ENCODE measurements at regions not wholly inside any gene's neighbourhood (a gene's known extent, or its start where the extent isn't known, plus 50 kb on each side); places are given as distances from the start of the nearest gene placed in this dataset.
"Not testable (repeated sequence)": the region's sequence is repeated elsewhere in the genome, so short reads cannot be mapped to it uniquely, and the experiment has no call there.

- DNase-seq (ENCODE audit: extremely low read depth, low read depth, low spot score), result no peak
These were observed 251.6 kb downstream of the RPLP1 start for GRCh38 chr15:69704229-69704628.

- no peak for DNase-seq (ENCODE audit: extremely low read depth, low read depth, low spot score)
These were observed 252.1 kb downstream of the RPLP1 start for GRCh38 chr15:69704700-69705099.

- DNase-seq (ENCODE audit: extremely low read depth, low read depth, low spot score), result no peak
These were observed 253.9 kb downstream of the RPLP1 start for GRCh38 chr15:69706353-69707097.

GRCh38 chr15:69707241-69707640, 254.6 kb downstream of the RPLP1 start:
- DNase-seq (ENCODE audit: extremely low read depth, low read depth, low spot score), result not testable (repeated sequence)

GRCh38 chr15:69708436-69709122, 256.0 kb downstream of the RPLP1 start:
- DNase-seq (ENCODE audit: extremely low read depth, low read depth, low spot score), result not testable (repeated sequence)

- DNase-seq (ENCODE audit: extremely low read depth, low read depth, low spot score), result no peak
These were observed 260.4 kb downstream of the RPLP1 start for GRCh38 chr15:69712991-69713390.

GRCh38 chr15:69713726-69714559, 261.3 kb downstream of the RPLP1 start:
- no peak for DNase-seq (ENCODE audit: extremely low read depth, low read depth, low spot score)

GRCh38 chr15:69715210-69715609, 262.6 kb downstream of the RPLP1 start:
- DNase-seq (ENCODE audit: extremely low read depth, low read depth, low spot score), result no peak

GRCh38 chr15:69718436-69718835, 265.8 kb downstream of the RPLP1 start:
- DNase-seq (ENCODE audit: extremely low read depth, low read depth, low spot score), result no peak

GRCh38 chr15:69718916-69719315, 266.3 kb downstream of the RPLP1 start:
- no peak for DNase-seq (ENCODE audit: extremely low read depth, low read depth, low spot score)

GRCh38 chr15:69719527-69720240, 267.1 kb downstream of the RPLP1 start:
- DNase-seq (ENCODE audit: extremely low read depth, low read depth, low spot score), result no peak

- DNase-seq (ENCODE audit: extremely low read depth, low read depth, low spot score), result no peak
These were observed 267.9 kb downstream of the RPLP1 start for GRCh38 chr15:69720536-69720935.

GRCh38 chr15:69722924-69723323, 270.3 kb downstream of the RPLP1 start:
- no peak for DNase-seq (ENCODE audit: extremely low read depth, low read depth, low spot score)

- DNase-seq (ENCODE audit: extremely low read depth, low read depth, low spot score), result no peak
These were observed 270.9 kb downstream of the RPLP1 start for GRCh38 chr15:69723404-69724096.

GRCh38 chr15:69724333-69724732, 271.7 kb downstream of the RPLP1 start:
- no peak for DNase-seq (ENCODE audit: extremely low read depth, low read depth, low spot score)

GRCh38 chr15:69725275-69725674, 272.7 kb downstream of the RPLP1 start:
- DNase-seq (ENCODE audit: extremely low read depth, low read depth, low spot score), result no peak

GRCh38 chr15:69725957-69726356, 273.3 kb downstream of the RPLP1 start:
- no peak for DNase-seq (ENCODE audit: extremely low read depth, low read depth, low spot score)

GRCh38 chr15:69727121-69727924, 274.7 kb downstream of the RPLP1 start:
- no peak for DNase-seq (ENCODE audit: extremely low read depth, low read depth, low spot score)

- no peak for DNase-seq (ENCODE audit: extremely low read depth, low read depth, low spot score)
These were observed 276.6 kb downstream of the RPLP1 start for GRCh38 chr15:69729167-69729748.
